ENCODE measurements at regions not wholly inside any gene's neighbourhood (a gene's known extent, or its start where the extent isn't known, plus 50 kb on each side); places are given as distances from the start of the nearest gene placed in this dataset.
"Not testable (repeated sequence)": the region's sequence is repeated elsewhere in the genome, so short reads cannot be mapped to it uniquely, and the experiment has no call there.

DNA sequence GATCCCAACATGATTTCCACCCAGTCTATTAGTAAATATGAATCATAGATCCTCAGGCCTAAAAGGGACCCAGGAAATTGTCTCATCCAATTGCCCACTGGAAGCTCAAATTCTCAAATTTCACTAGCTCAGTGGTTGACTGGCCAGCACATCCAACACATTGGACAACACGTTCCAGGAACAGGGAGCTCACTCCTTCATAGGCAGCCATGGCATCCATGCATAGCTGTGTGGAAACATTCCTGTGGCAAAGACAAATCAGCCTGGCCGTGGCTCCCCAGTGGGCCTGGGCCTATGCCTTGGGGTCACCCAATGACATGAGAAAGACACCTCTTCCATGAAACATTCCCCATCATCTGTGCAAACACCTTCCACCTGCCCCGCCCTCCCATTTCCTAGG, 261.1 kb downstream of the ANAPC1 start:
- H3K4me1 ChIP-seq (ENCODE audit: control insufficient read depth, low read length), result peaks cover 29% of the 10 kb centered on the region
- no peak overlapping the region for H3K4me2 ChIP-seq (ENCODE audit: low read length)
- H3K4me3 ChIP-seq (ENCODE audit: low read length), result no peak overlapping the region
- H3K27me3 ChIP-seq (ENCODE audit: control insufficient read depth, low read length), result no peaks in the 10 kb centered on the region
- H4K20me1 ChIP-seq (ENCODE audit: control insufficient read depth, insufficient read depth, low read depth, low read length), result no peaks in the 10 kb centered on the region
- H3F3A ChIP-seq (ENCODE audit: control insufficient read depth, insufficient read depth), result no peaks in the 10 kb centered on the region
- no peaks in the 10 kb centered on the region for H3K36me3 ChIP-seq (ENCODE audit: control insufficient read depth, low read length)
- H3K27ac ChIP-seq (ENCODE audit: low read depth, low read length), result no peak overlapping the region
- TF ChIP-seq, protein P1, sequence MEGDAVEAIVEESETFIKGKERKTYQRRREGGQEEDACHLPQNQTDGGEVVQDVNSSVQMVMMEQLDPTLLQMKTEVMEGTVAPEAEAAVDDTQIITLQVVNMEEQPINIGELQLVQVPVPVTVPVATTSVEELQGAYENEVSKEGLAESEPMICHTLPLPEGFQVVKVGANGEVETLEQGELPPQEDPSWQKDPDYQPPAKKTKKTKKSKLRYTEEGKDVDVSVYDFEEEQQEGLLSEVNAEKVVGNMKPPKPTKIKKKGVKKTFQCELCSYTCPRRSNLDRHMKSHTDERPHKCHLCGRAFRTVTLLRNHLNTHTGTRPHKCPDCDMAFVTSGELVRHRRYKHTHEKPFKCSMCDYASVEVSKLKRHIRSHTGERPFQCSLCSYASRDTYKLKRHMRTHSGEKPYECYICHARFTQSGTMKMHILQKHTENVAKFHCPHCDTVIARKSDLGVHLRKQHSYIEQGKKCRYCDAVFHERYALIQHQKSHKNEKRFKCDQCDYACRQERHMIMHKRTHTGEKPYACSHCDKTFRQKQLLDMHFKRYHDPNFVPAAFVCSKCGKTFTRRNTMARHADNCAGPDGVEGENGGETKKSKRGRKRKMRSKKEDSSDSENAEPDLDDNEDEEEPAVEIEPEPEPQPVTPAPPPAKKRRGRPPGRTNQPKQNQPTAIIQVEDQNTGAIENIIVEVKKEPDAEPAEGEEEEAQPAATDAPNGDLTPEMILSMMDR (IDR thresholded peaks at IDR 0.05; ENCODE audit: low read depth, low read length, poor library complexity, severe bottlenecking), result no peak
- TF ChIP-seq EZH2phosphoT487 (IDR thresholded peaks at IDR 0.05; ENCODE audit: borderline replicate concordance, low read length), result no peak
- 0 out of 2 replicates have a peak, but pooled peaks cover 3% of the 10 kb centered on the region for H3K9me3 ChIP-seq (ENCODE audit: control insufficient read depth, insufficient read depth, low read length)
- H3K9me2 ChIP-seq (replicated peaks; ENCODE audit: control insufficient read depth, low read length), result no peaks in the 10 kb centered on the region
- H3K79me2 ChIP-seq (ENCODE audit: control insufficient read depth, low read length), result no peaks in the 10 kb centered on the region

DNA sequence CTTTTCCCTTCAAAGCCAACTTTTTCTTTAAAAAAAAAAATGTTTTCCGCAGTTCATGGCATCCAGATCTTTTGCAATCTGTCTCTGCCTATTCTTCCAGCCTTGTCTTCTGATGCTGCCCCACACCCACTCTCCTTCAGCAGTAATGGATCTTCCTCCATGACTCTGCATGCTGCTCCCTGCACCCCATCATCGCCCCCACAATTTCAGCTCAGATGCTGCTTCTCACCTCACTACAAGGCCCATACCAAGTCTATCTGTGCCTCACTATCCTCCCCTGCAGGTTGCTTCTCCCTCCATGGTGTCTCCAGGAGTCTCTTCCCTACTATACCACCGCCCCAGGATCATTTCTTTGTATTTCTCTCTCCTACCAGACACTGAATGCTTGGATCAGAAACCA, 260.6 kb downstream of the ANAPC1 start:
- Histone ChIP-seq H4K20me1 (ENCODE audit: control insufficient read depth, insufficient read depth, low read depth, low read length) (no peaks in the 10 kb centered on the region), H3K4me1 (ENCODE audit: control insufficient read depth, low read length) (peaks cover 29% of the 10 kb centered on the region), H3K4me3 (ENCODE audit: low read length) (no peak overlapping the region), H3K9me3 (ENCODE audit: control insufficient read depth, insufficient read depth, low read length) (0 out of 2 replicates have a peak, but pooled peaks cover 5% of the 10 kb centered on the region), H3K27ac (ENCODE audit: low read depth, low read length) (no peak overlapping the region), H3K9me2 (replicated peaks; ENCODE audit: control insufficient read depth, low read length) (no peaks in the 10 kb centered on the region), H3K27me3 (ENCODE audit: control insufficient read depth, low read length) (no peaks in the 10 kb centered on the region), H3K4me2 (ENCODE audit: low read length) (no peak overlapping the region), H3K36me3 (ENCODE audit: control insufficient read depth, low read length) (no peaks in the 10 kb centered on the region), H3K79me2 (ENCODE audit: control insufficient read depth, low read length) (no peaks in the 10 kb centered on the region), H3F3A (ENCODE audit: control insufficient read depth, insufficient read depth) (no peaks in the 10 kb centered on the region)
- TF ChIP-seq EZH2phosphoT487 (IDR thresholded peaks at IDR 0.05; ENCODE audit: borderline replicate concordance, low read length), result no peak
- TF ChIP-seq, protein P1 (IDR thresholded peaks at IDR 0.05; ENCODE audit: low read depth, low read length, poor library complexity, severe bottlenecking), result no peak

DNA sequence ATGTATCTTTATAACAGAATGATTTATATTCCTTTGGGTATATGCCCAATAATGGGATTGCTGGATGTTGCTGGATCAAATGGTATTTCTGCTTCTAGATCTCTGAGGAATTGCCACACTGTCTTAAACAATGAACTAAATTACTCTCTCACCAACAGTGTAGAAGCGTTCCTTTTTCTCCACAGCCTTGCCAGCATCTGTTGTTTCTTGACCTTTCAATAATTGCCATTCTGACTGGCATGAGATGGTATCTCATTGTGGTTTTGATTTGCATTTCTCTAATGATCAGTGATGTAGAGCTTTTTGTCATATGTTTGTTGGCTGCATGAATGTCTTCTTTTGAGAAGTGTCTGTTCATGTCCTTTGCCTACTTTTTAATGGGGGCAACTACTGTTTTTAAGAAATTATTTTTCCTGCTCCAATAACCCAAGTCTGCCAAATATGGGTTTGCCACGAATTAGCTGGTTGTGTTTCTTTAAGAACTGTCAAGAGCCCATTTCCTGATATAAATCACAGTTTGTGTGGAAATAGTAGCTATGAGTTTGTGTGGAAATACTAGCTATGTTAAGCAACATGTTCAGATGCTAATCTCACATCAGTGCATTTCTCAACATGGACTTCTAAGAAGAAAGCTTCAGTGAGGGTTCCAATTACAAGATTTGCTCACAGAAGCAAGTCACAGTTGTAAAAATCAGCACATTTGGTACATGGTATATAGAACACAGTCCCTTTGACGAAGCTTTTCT, 259.4 kb downstream of the ANAPC1 start:
- Histone ChIP-seq H3F3A (ENCODE audit: control insufficient read depth, insufficient read depth) (no peaks in the 10 kb centered on the region; the same call in 1 of the 2 replicates), H3K27me3 (ENCODE audit: control insufficient read depth, low read length) (no peaks in the 10 kb centered on the region), H3K36me3 (ENCODE audit: control insufficient read depth, low read length) (no peaks in the 10 kb centered on the region), H3K4me1 (ENCODE audit: control insufficient read depth, low read length) (peaks cover 24% of the 10 kb centered on the region), H3K4me3 (ENCODE audit: low read length) (no peak overlapping the region), H3K4me2 (ENCODE audit: low read length) (peak overlapping the region; percentile 45), H3K27ac (ENCODE audit: low read depth, low read length) (no peak overlapping the region), H3K9me3 (ENCODE audit: control insufficient read depth, insufficient read depth, low read length) (peaks cover 14% of the 10 kb centered on the region), H4K20me1 (ENCODE audit: control insufficient read depth, insufficient read depth, low read depth, low read length) (no peaks in the 10 kb centered on the region), H3K79me2 (ENCODE audit: control insufficient read depth, low read length) (no peaks in the 10 kb centered on the region), H3K9me2 (replicated peaks; ENCODE audit: control insufficient read depth, low read length) (no peaks in the 10 kb centered on the region)
- TF ChIP-seq, protein P1 (IDR thresholded peaks at IDR 0.05; ENCODE audit: low read depth, low read length, poor library complexity, severe bottlenecking), result no peak
- no peak for TF ChIP-seq EZH2phosphoT487 (IDR thresholded peaks at IDR 0.05; ENCODE audit: borderline replicate concordance, low read length)

DNA sequence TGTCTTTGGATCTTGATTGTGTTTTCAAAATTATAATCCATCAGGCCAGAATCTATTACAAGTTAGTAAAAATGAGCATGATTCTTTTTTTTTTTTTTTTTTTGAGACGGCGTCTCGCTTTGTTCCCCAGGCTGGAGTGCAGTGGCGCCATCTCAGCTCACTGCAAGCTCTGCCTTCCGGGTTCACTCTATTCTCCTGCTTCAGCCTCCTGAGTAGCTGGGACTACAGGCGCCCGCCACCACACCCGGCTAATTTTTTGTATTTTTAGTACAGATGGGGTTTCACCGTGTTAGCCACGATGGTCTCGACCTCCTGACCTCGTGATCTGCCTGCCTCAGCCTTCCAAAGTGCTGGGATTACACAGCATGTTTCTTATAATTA, 258.8 kb downstream of the ANAPC1 start:
- not testable (repeated sequence) for H3K27ac ChIP-seq (ENCODE audit: low read depth, low read length); H3K79me2 ChIP-seq (ENCODE audit: control insufficient read depth, low read length); H3K36me3 ChIP-seq (ENCODE audit: control insufficient read depth, low read length); H3K4me3 ChIP-seq (ENCODE audit: low read length); H3K9me2 ChIP-seq (replicated peaks; ENCODE audit: control insufficient read depth, low read length); H4K20me1 ChIP-seq (ENCODE audit: control insufficient read depth, insufficient read depth, low read depth, low read length); H3F3A ChIP-seq (ENCODE audit: control insufficient read depth, insufficient read depth); H3K27me3 ChIP-seq (ENCODE audit: control insufficient read depth, low read length)
- peak overlapping the region; percentile 45 for H3K4me2 ChIP-seq (ENCODE audit: low read length)
- H3K9me3 ChIP-seq (ENCODE audit: control insufficient read depth, insufficient read depth, low read length), result peaks cover 14% of the 10 kb centered on the region
- H3K4me1 ChIP-seq (ENCODE audit: control insufficient read depth, low read length), result peaks cover 24% of the 10 kb centered on the region

Measured in DOHH2 (cell line).